ENCODE measurements at regions not wholly inside any gene's neighbourhood (a gene's known extent, or its start where the extent isn't known, plus 50 kb on each side); places are given as distances from the start of the nearest gene placed in this dataset.
"Not testable (repeated sequence)": the region's sequence is repeated elsewhere in the genome, so short reads cannot be mapped to it uniquely, and the experiment has no call there.

- no peak for DNase-seq
Observed at GRCh38 chr18:55912919-55913318, 324.9 kb upstream of the TCF4 start.

- DNase-seq, result no peak
Observed at GRCh38 chr18:55912071-55912470, 324.1 kb upstream of the TCF4 start.

- DNase-seq, result no peak
Observed at GRCh38 chr18:55910296-55910695, 322.3 kb upstream of the TCF4 start.

- no peak for DNase-seq
Observed at GRCh38 chr18:55908901-55909366, 320.9 kb upstream of the TCF4 start.

GRCh38 chr18:55907453-55908175 is 319.6 kb upstream of the TCF4 start:
- no peak for DNase-seq

GRCh38 chr18:55906536-55906935 is 318.5 kb upstream of the TCF4 start:
- DNase-seq, result no peak

GRCh38 chr18:55903911-55904310 is 315.9 kb upstream of the TCF4 start:
- no peak for DNase-seq

GRCh38 chr18:55900380-55900779 is 312.4 kb upstream of the TCF4 start:
- no peak for DNase-seq

- DNase-seq, result no peak
Observed at GRCh38 chr18:55897091-55897689, 309.2 kb upstream of the TCF4 start.

- no peak for DNase-seq
Observed at GRCh38 chr18:55893948-55894347, 306.0 kb upstream of the TCF4 start.

- DNase-seq, result not testable (repeated sequence)
Observed at GRCh38 chr18:55892862-55893813, 305.1 kb upstream of the TCF4 start.

GRCh38 chr18:55886886-55887285 is 298.9 kb upstream of the TCF4 start:
- no peak for DNase-seq

- no peak for DNase-seq
Observed at GRCh38 chr18:55884498-55884897, 296.5 kb upstream of the TCF4 start.

GRCh38 chr18:55880617-55881016 is 292.6 kb upstream of the TCF4 start:
- DNase-seq, result no peak

- no peak for DNase-seq
Observed at GRCh38 chr18:55879331-55879730, 291.3 kb upstream of the TCF4 start.

GRCh38 chr18:55878224-55878623 is 290.2 kb upstream of the TCF4 start:
- DNase-seq, result no peak

- no peak for DNase-seq
Observed at GRCh38 chr18:55877321-55877720, 289.3 kb upstream of the TCF4 start.

GRCh38 chr18:55876254-55876653 is 288.3 kb upstream of the TCF4 start:
- no peak for DNase-seq

GRCh38 chr18:55875371-55875901 is 287.4 kb upstream of the TCF4 start:
- no peak for DNase-seq

GRCh38 chr18:55869556-55870501 is 281.8 kb upstream of the TCF4 start:
- DNase-seq, result no peak

- DNase-seq, result no peak
Observed at GRCh38 chr18:55868909-55869308, 280.9 kb upstream of the TCF4 start.

GRCh38 chr18:55866886-55867285 is 278.9 kb upstream of the TCF4 start:
- DNase-seq, result no peak

All from activated CD4-positive, alpha-beta T cell treated with anti-CD3 and anti-CD28 coated beads for 48 hours (primary cell).